ENCODE measurements at regions not wholly inside any gene's neighbourhood (a gene's known extent, or its start where the extent isn't known, plus 50 kb on each side); places are given as distances from the start of the nearest gene placed in this dataset.

DNA sequence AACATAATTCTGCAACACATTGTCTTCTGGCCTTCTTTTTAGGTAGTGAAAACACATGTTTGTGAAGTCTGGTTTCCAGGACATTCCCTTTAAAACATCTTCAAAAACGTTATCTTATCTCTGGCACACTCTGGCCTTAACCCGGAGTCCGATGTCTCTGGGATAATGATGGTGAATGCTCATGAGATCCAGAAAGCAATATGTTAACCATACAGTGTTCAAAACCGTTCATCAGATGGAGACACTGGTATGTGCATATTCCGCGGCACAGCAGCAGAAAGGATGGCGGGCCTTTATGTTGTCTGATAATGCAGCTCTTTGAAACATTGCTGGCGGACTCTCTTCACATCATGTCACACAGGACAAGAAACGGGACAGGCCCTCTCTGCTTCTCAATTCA is 605.2 kb downstream of the CCDC171 start:
- DNase-seq: no peak

DNA sequence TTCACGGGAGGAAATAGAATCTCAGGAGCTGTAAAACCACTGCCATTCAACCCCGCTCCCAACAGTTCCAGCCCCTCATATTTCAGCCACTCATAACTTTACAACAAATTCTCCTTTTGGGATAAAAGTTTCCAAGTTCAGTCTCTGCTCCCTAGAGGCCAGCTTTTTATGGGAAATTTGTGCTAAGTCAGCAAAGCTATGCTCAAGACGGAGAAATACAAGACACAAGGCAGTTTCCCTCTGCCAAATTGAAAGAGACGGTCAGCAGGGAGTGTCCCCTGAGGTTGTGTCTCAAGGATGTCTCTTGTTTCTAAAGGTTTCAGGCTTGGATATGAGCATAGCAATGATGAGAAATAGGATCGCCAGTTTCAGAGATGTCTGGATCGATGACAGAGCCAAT is 608.6 kb downstream of the CCDC171 start:
- DNase-seq: no peak

DNA sequence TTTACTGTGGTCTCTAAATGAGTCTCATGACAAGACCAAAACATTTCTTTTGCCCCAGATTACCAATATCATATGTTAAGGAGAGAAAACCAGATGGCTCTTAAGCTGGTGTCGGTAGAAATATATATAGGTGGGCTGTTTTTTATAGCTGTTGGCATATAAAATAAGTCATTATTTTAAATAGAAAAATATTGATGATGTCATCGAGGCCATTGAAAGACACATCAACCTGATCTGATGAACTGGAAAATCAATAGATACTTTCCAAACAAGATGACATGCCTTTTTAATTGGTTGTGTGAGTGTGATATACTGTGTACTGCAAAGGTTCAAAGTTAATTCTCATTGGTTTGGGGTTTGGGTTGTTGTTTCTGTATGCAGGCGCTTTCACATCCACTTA is 617.3 kb downstream of the CCDC171 start:
- DNase-seq: no peak

DNA sequence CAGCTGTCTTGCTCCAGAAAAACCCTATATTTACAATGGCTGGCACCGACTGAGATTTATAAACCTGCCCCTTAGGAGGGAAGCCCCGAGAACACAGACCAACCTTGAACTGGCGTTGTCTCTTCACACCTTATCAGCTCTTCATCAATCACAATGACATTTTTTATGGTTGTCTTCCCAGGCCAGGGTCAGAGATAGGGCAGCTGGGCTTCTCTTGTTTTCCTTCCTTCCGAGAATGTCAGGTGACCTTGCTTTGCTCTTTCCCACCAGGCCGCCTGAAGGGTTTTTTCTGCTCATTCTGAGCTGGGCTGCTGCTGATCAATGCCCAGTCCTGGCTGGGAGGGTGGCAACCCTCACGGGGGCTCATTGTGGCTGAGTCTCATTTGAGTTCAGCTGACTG is 619.1 kb downstream of the CCDC171 start:
- no peak for DNase-seq

DNA sequence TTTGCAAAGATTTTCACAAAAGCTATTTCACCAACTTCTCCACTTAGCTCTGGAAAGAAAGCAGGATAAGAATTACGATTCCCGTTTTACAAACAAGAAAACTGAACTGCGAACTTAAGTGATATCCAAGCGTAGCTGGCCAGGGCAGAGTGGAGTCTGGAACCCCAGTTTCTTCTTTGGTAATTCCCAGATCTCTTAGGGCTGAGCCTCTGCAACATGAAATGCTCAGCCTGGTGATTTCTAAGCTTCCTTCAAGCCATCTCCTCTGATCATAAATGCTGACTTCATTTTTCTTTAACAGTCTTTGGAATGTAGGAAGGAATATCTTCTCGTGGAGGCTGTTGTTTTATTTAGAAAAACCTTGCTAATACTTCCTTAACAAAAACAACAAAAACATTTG is 620.0 kb downstream of the CCDC171 start:
- DNase-seq: no peak

DNA sequence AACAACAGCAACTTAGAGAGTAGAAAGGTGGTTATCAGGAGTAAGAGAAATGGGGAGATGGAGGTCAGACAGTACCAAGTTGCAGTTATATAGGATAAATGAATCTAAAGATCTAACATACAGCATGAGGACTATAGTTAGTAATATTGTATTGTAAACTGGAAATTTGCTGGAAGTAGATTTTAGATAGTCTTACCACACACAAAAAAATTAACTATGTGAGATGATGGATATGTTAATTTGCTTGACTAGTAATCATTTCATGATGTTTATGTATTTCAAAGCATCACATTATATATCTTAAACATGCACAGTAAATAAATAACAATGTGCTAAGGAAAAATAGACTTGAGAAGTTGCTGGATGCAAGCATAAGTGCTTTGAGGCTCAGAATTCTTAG is 622.1 kb downstream of the CCDC171 start:
- DNase-seq: no peak

DNA sequence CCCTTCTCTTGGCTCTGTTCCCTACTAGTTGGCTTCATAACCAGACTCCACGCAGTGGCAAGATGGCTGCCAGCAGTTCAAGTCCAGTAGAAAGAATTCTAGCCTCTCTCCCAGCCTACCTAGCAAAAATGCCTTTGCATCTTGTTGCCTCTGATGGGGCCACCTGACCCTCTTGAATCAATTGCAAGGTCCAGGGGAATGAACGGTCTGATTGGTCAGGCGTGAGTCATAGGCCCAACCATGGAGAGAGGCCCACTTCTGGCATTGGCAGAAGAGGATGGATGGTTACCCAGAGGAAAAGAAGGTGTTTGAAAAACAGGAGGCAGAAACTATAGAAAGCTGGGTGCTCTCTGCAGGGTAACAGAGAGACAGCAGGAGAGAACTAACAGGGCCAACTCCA is 622.6 kb downstream of the CCDC171 start:
- DNase-seq: no peak

DNA sequence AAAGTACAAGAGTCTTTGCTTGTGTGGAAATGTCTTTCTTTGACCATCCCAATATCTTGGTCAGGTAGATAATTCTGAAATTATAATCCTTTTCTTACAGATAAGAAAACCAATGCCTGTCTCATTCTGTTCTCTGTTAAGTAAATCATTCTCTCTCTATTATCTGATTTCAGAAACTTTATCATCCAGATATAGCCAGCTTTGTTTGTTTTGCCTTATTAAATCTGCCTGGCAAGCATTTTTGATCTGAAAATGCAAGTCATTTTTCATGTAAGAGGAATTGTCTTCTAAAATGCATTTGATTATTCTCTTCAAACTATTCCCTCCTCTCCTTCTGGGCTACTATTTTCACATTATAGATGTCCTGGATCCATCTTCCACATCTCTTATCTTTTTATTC is 625.5 kb downstream of the CCDC171 start:
- DNase-seq: no peak

DNA sequence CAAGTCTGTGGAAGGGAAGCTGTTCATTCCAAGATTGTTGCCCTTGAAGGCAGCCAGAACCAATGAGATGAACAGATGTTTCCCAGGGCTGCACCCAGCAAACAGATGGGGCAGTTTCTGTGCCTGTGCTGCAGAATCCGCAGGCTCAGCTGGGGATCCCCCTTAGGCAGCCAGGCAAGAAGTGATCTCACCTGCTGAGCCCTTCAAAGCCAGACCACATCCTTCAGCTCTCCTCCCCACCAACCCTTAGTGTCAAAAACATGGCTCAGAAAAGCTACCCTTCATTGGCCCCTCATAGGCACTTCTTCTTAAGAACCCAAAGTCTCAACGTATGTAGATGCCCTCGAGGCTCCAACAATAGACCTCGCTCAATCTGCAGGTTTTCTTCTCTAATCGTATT is 626.7 kb downstream of the CCDC171 start:
- DNase-seq: no peak

DNA sequence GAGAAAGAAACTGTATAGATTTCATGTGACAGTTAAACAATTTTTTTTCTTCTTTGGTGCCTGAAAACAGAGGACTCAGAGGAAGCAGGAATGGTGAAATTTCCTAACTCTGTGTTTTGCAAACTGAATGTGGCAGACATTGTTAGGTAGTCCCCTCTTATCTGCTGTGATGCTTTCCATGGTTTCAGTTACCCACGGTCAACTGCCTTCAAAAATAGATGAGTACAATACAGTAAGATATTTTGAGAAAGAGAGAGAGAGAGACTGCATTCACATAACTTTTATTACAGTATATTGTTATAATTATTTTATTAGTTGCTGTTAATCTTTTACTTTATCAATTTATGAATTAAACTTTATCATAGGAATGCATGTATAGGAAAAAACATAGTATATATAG is 627.2 kb downstream of the CCDC171 start:
- no peak for DNase-seq

DNA sequence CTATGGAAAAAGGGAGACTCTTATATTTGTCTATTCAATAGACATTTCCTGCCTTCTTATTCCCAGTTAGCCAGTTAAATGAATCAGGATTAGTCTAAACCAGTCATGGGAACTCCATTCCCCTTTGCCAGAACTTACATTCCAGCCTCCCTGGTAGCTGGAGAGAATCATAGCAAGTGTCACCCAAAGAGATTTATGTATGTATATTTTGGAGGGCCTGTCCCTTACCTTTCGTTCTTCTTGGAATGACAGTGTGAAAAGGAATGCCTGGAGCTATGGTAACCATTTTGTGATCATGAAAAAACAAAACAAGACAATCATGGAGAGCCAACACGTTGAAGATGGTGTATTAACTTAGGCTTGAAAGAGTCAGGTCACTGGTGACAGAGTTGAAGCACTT is 627.7 kb downstream of the CCDC171 start:
- DNase-seq: no peak

DNA sequence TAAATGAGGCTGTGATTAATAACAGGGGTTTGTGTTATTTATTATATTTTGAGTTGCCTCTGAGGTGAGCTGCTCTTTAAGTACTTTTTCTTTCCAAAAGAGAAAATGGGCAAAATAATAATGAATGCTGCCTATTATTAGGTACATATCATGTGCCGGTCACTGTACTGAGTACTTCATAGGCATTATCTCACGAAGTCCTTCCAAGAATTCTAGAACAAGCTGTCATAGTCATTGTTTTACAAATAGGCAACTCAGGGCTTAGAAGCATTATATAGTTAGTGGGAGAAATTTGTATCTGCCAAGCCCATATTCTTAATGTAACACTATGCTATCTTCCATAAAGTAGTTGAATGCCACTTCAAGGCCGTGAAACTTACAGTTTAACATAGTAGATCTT is 628.7 kb downstream of the CCDC171 start:
- no peak for DNase-seq

DNA sequence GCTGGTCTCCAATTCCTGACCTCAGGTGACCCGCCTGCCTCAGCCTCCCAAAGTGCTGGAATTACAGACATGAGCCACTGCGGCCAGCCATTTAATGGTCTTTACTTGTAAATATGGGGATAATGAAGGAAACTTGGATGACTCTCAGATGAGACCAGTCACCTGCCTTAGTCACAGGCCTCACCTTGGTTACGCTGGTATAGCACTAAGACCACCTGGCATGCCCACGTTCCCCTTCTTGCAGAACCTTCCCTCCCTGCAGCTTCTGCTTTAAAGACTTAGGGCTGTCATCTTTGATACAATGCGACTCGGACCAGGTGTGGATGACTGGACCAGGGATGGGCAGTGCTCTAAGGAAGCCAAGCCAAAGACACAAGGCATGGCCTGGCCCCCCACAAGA is 629.9 kb downstream of the CCDC171 start:
- no peak for DNase-seq

DNA sequence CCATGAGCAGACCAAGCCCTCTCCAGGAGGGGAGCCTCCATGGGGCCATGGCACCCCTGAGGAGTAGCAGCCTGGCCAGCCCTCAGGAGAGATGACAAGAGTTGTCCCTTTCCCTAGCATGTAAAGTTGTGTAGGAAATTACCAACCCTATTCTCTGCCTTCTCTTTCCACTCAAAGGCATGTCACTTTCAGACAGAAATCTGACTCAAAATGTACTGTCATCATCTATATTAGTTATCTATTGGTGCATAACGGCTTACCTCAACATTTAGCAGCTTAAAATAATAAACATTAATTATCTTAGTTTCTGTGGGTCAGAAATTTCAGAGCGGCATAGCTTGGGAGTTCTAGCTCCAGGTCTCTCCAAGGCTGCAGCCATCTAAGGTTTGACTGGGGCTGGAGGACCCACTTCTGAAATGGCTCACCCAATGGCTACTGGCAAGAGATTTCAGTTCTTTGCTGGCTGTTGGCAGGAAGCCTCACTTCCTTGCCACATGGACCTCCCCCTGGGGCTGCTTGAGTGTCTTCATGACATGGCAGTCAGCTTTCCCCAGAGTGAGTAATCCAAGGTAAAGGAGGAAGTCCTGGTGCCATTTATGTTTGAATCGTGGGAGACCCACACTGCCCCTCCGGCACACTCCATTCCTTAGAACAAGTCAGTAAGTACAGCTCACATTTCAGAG is 632.3 kb downstream of the CCDC171 start:
- DNase-seq: no peak

DNA sequence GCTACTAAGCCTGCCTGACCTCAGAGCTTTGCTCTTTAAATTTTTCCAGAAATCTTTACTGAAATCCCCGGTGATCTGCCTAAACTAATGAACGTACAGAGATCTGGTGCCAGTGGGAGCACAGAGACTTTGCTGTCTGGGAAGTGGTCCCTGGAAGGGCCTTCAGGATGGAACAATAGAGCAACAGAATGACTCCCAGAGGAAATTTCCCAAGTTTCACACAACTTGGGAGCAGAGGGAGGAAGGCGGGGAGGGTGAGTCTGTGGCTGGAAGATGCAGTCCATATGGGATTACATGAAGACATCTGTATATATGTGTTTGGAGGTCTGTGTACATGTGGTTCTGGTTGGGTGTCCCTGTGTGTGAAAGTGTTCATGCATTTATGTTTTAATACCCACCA is 638.3 kb downstream of the CCDC171 start:
- DNase-seq: no peak

DNA sequence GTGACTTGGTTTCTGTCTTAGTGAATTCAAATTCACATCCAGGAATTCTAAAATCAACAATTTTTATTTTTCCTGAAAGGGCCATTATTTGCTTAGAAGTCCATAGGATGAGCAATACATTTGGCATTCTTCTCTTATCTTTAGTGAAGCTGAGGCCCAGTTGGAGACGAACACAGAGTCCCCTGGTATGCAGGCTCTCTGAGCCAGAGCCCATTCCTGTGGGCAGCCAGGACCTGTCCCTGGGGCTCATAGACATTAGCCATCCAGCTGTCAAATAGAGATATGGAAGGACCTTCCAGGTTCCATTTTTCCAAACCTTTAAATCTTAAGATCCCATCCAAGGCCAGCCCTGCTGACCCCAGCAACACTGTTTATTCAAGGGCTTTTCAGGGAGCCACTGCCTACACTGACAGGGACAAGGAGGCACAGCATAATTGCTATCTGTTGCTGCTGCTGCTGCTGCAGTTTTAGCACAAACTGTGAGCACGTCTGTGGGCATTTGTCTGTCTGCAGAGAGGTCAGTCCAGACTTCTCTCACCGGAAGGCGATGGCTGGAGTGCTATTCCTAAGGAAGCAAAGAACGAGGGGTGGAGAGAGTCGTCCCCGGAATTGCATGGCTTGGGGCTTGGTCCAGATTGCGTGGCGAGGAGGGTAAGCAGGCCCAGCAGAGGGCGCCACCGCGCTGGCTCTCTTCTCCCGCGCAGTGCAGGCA is 639.0 kb downstream of the CCDC171 start:
- DNase-seq: peak in 1 of 5 experiments; percentile 19

DNA sequence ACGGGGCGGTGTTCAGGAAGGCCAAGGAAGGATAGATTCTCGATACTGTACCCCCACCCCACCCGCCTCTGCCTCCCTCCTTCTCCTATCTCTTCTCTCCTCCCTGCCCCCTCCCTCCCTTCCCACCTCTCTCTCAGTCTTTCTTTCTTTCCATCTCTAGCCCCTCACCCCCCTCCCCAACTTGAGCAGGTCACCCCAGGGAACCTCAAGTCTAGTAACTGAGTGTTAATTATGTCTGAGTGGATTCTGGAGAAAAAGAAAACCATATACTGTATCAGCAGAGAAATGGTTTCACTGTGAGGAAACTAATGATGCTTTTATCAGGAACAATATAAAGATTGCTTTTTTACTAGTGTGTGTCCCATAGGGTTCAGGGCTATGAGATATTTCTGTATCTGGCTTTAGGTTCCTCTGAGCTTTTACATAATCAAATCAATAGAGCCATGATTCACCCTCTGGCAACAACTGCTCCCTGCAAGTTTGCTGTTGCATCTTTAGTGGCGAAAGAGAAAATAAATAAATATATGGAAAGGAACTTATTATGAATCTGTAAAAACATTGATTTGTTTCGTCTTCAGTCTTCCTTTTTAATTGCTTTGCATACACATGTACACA is 639.7 kb downstream of the CCDC171 start:
- no peak for DNase-seq

DNA sequence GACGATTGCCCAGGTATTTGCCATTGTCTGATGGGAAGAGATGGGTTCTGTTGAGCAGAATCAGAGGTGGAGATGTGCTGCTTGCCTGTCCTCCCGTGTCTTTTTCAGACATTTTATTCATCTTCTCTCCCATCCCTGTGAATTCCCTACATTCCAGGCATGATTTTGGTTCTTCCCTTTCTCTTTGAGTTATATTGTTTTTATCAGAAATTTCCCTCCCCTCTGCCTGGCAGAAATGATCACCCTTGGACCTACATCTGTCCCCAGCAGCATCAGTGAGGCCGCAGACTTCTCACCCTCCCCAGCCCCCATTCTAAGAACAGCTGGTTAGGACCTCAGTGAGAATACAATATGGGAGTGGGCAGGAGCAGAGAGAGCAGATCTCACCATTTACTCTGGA is 640.2 kb downstream of the CCDC171 start:
- DNase-seq: no peak

DNA sequence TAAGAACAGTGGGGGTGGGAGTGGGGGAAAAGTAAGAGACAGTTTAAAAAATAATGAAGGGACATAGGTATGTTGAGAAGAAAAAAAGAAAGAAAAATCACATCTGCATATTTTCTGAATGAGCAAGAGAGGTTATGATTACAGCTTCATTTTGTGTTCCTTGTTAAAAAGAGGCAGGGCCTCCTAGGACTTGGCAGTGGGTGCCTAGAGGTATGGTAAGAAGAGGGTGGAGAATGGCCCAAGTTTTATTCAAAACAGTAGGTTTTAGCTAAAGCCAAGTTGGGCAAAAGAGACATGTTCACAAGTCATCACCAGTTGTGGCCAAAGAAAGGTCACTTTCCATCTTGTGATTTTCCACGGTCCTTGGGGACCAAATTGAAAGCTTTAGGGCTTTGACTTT is 643.4 kb downstream of the CCDC171 start:
- no peak for DNase-seq

DNA sequence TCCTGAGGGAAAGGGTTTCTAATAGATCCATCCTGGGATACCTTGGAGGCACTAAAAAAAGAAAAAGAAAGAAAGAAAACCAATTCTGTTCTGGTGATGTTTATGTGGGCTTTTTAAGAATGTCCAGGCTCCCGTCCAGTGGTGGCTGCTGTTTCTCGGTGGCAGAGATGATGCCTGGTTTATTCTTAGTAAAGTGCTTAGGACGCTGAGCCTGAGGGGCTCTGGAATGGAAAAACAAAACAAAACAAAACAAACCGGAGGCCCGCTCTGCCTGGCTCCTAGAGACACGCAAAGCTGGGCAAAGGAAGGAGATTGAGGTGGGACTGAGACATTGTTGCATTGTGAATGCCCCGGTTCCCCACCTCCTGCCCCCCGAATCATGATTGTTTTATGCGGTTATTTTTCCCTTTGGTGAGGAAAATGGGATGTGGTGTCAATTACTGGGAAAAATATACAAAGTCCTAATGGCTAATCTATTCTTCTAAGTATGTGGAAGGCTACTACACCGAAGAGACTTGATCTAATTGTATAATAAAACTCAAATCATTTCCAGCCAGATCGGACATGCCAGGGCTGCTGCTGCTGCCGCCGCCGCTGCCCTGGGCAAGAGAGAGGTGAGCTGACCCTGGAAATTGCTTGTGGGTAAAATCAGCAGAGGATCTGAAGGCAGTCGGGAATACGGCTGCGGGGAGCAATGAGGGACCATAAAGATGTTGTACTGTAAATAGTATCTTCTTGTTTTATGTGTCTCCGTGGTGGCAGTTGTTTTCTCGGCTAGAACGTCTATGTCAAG is 644.9 kb downstream of the CCDC171 start:
- no peak for DNase-seq

DNA sequence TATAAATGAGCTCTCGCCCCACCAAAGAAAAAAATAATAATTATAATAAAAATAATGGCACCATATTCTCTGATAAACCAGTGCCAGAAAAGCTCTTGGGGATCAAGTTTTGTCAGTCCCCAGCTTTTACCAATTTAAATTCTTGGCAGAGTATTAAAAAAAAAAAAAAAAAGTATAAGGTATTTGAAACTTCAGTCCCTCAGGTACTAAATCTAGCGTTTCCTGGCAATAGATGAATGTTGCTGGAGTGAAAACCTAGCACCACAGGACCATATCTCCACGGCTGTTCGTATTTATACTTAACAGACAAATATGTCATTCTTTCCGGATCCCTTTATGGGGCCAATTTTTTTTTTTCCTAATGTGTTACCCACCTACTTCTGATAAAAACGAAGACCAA is 646.2 kb downstream of the CCDC171 start:
- DNase-seq: no peak

DNA sequence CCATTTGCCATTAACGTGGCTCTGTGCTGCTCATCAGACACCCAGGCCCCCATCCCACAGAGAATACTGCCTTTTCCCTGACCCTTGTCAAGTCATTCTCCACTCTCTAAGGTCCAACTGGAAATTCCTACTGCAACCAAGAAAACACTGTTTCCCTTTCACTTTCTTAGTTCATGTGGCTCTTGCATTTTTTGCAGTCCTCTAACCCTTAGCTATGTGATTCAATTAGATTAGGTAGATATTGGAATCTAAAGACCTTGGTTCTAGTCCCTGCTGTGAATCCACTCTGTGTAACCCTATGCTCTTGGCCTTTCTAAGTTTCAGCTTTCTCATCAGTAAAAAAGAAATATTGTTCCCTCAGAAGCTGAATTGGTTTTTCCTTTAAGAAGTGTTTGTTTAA is 649.4 kb downstream of the CCDC171 start:
- DNase-seq: no peak

DNA sequence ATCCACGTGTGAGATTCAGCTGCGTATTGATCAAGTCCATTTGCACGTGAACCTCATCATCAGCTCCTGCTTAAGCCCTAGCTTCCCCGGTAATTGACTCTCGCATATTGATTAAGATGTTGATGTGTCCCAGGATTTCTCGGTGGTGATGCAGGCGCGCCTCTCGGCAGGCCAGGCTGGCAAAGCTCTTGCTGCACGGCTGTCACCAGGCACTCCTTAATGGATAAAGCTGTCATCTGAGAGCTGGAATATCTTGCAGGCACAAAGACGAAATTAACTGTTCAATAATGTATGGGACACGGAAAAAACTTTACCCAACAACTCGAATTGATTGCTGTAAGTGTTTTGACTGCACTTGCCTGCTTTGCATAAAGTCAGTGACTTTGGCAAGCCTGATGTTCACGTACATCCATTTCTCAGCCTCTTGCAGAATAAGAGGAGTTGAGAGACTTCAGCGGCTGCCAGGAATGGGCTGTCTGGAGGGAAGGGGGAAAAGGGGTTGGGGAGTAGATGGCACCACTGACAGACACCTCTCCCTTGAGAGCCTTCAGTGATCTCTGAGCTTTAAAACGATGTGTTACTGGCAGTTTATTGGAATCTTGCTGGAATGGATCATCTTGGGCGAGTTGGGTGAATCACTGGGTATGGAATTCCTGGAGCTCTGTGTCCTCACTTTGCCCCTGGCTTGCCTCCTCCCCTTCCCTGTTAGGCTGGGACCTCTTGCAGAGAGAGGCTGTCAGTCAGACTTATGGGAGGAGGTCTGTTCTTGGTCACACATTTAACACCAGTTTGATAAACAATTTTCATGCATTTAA is 650.3 kb downstream of the CCDC171 start:
- no peak for DNase-seq
